PC-3 (cell line): ENCODE measurements at regions not wholly inside any gene's neighbourhood (a gene's known extent, or its start where the extent isn't known, plus 50 kb on each side); places are given as distances from the start of the nearest gene placed in this dataset.

Experiments
- ATAC-seq: fragments of 200-7000 bp; cut with Tn5 transposase; 2 replicates; pipeline ENCODE4 v1.9.1; 2020; ENCODE audit warnings: mild to moderate bottlenecking, moderate library complexity
- BruUV-seq: library from RNA; stranded (reverse); fragments of 400-500 nt; replicated peaks from 2 replicates; lab custom pipeline; 2021; lab: Mats Ljungman, UMichigan
- CTCF ChIA-PET: fragments of 300-600 bp; sonication (Branson Sonifier 250); formaldehyde crosslinking; loops from one replicate; lab custom pipeline; 2022; ENCODE audit warnings: antibody characterized with exemption; lab: Charles Lee
- POLR2A ChIA-PET: fragments of 300-600 bp; sonication (Branson Sonifier 250); formaldehyde crosslinking; loops from one replicate; lab custom pipeline; 2022; ENCODE audit warnings: antibody characterized with exemption; ENCODE audit not compliant: unreplicated experiment; lab: Charles Lee
- DNase-seq: peaks from one replicate; pipeline ENCODE4 v3.0.0-alpha.2; 2015
- H2AFZ ChIP-seq: fragments of 300-600 bp; sonication (generic); 2 replicates; pipeline ENCODE4 v1.6.0; 2016; ENCODE audit warnings: antibody characterized with exemption, low read length
- H3F3A ChIP-seq: fragments of 300-600 bp; sonication (generic); one replicate; pipeline ENCODE4 v1.6.0; 2017; ENCODE audit warnings: antibody characterized with exemption, low read length, control low read depth, mild to moderate bottlenecking; ENCODE audit not compliant: unreplicated experiment
- H3K27ac ChIP-seq: fragments of 300-600 bp; sonication (generic); 2 replicates; pipeline ENCODE4 v1.5.1; 2016; ENCODE audit warnings: mild to moderate bottlenecking, low read length
- H3K27me3 ChIP-seq: fragments of 300-600 bp; sonication (generic); 2 replicates; pipeline ENCODE4 v1.6.1; 2016; ENCODE audit warnings: low read length, mixed read lengths
- H3K36me3 ChIP-seq: fragments of 300-600 bp; sonication (generic); 2 replicates; pipeline ENCODE4 v1.6.1; 2016; ENCODE audit warnings: low read depth, mixed run types, low read length, mixed read lengths
- H3K4me1 ChIP-seq: fragments of 300-600 bp; sonication (generic); 2 replicates; pipeline ENCODE4 v1.5.1; 2016; ENCODE audit warnings: low read length; ENCODE audit not compliant: insufficient read depth
- H3K4me2 ChIP-seq: fragments of 300-600 bp; sonication (generic); 2 replicates; pipeline ENCODE4 v1.6.0; 2016; ENCODE audit warnings: low read length
- H3K4me3 ChIP-seq: fragments of 300-600 bp; sonication (generic); 2 replicates; pipeline ENCODE4 v1.5.1; 2016; ENCODE audit warnings: mild to moderate bottlenecking, low read length, mixed read lengths
- H3K79me2 ChIP-seq: fragments of 300-600 bp; sonication (generic); 2 replicates; pipeline ENCODE4 v1.6.1; 2017; ENCODE audit warnings: low read length, mixed read lengths
- H3K9ac ChIP-seq: fragments of 300-600 bp; sonication (generic); 2 replicates; pipeline ENCODE4 v1.6.0; 2016; ENCODE audit warnings: mild to moderate bottlenecking, low read length
- H3K9me2 ChIP-seq: fragments of 300-600 bp; sonication (generic); replicated peaks from 2 replicates; pipeline ENCODE4 v1.6.1; 2016; ENCODE audit warnings: mixed run types, low read length, mixed read lengths
- H3K9me3 ChIP-seq: fragments of 300-600 bp; sonication (generic); 2 replicates; pipeline ENCODE4 v1.6.1; 2016; ENCODE audit warnings: low read length, mixed read lengths
- H4K20me1 ChIP-seq: fragments of 300-600 bp; sonication (generic); 2 replicates; pipeline ENCODE4 v1.6.1; 2016; ENCODE audit warnings: low read length, mixed read lengths
- EZH2 ChIP-seq: fragments of 300-600 bp; sonication (generic); IDR thresholded peaks from one replicate; pipeline ENCODE4 v1.6.1; 2017; ENCODE audit warnings: antibody characterized with exemption, mild to moderate bottlenecking, low read length; ENCODE audit not compliant: unreplicated experiment
- EZH2phosphoT487 ChIP-seq: fragments of 300-600 bp; sonication (generic); IDR thresholded peaks from 2 replicates; pipeline ENCODE4 v1.6.1; 2018; ENCODE audit warnings: mild to moderate bottlenecking, antibody characterized with exemption, low read length, borderline replicate concordance
- intact Hi-C: fragments of 100-400 bp; cut with micrococcal nuclease; formaldehyde crosslinking; loops from 2 replicates; pipeline ENCODE4 v1.9.0; 2023
- TF ChIP-seq, protein P1 (sequence below): fragments of 300-600 bp; sonication (generic); conservative IDR thresholded peaks from 2 replicates; pipeline ENCODE4 v1.5.1; 2017; ENCODE audit warnings: antibody characterized with exemption, low read depth, mild to moderate bottlenecking, low read length

DNA sequence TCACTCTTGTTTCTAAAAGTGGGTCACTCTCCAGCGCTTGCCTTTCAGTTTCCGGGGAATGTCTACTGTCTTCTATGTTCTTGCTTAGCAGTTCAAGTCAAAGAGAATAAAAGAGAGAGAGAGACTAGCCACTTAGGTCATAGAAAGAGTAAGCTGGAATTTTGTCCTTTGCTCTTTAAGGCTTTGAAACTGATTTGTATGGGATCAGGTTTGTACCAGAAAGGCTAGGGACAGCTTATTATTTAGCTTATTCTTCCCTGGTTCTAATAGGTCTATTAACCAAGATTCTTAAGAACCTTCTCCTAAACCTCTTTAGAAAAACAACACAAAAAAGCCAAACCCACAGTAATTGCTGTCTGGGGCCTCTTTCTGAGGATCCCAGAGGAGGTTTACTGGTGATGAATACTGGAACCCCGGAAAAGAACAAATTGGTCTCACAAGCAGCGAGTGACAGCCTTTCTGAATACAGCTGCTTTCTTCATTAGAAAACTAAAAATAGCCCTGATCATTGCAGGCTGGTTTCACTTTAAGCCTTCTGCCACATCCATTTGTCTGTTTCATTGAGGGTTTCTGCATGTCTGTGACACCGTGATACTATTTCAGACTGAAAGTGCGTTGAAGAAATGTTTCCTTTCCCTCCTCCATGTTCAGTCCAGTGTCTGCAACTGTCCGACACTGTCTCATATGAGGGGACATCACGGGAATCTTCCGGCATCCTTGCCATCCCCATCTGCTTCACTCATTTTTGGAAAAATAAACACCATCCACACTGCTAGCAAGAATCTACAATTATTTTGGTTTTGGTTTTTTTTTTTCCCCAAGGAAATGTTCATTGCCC lies 75.1 kb upstream of the ATXN1 start:
- TF ChIP-seq EZH2 (no peak), EZH2phosphoT487 (no peak)
- TF ChIP-seq, protein P1, sequence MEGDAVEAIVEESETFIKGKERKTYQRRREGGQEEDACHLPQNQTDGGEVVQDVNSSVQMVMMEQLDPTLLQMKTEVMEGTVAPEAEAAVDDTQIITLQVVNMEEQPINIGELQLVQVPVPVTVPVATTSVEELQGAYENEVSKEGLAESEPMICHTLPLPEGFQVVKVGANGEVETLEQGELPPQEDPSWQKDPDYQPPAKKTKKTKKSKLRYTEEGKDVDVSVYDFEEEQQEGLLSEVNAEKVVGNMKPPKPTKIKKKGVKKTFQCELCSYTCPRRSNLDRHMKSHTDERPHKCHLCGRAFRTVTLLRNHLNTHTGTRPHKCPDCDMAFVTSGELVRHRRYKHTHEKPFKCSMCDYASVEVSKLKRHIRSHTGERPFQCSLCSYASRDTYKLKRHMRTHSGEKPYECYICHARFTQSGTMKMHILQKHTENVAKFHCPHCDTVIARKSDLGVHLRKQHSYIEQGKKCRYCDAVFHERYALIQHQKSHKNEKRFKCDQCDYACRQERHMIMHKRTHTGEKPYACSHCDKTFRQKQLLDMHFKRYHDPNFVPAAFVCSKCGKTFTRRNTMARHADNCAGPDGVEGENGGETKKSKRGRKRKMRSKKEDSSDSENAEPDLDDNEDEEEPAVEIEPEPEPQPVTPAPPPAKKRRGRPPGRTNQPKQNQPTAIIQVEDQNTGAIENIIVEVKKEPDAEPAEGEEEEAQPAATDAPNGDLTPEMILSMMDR = no peak
- no peak overlapping the region; the same call in 1 of the 2 replicates for H2AFZ ChIP-seq
- no peak overlapping the region for H3K9ac ChIP-seq
- intact Hi-C loops = no loop called here
- no peak for DNase-seq
- H3K4me1 ChIP-seq = no peaks in the 10 kb centered on the region
- ChIA-PET POLR2A (no interaction called here), CTCF (no interaction called here)
- no TSS peak for BruUV-seq
- no peaks in the 10 kb centered on the region for H4K20me1 ChIP-seq
- no peaks in the 10 kb centered on the region for H3F3A ChIP-seq
- no peaks in the 10 kb centered on the region for H3K27me3 ChIP-seq
- no peak overlapping the region for H3K27ac ChIP-seq
- H3K4me3 ChIP-seq = no peak overlapping the region
- no peaks in the 10 kb centered on the region for H3K36me3 ChIP-seq
- H3K9me3 ChIP-seq = no peaks in the 10 kb centered on the region
- H3K79me2 ChIP-seq = no peaks in the 10 kb centered on the region
- no peaks in the 10 kb centered on the region for H3K9me2 ChIP-seq
- H3K4me2 ChIP-seq = no peak overlapping the region
- ATAC-seq = no peak

DNA sequence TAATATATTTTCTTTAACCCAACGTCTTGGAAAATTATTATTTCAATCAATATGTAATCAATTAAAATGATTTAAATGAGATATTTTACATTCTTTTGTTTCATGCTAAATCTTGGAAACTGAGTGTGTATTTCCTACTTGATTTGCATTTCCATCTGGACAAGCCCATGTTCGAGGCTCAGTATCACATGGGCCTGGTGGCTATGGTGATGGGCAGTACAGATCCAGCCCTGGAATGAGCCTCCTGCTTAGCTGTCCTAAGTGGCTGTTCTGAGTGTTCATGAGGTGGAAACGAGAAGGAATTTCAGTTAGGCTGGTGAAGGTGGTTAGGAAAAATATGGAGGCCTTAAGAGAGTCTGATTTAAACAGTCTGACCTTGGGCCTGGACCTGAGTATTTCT lies 73.0 kb upstream of the ATXN1 start:
- BruUV-seq = no TSS peak
- ATAC-seq = no peak
- Histone ChIP-seq H3K9ac (no peak overlapping the region), H3K27ac (no peak overlapping the region), H4K20me1 (no peaks in the 10 kb centered on the region), H3K79me2 (no peaks in the 10 kb centered on the region), H3K4me2 (no peak overlapping the region), H3K9me3 (no peaks in the 10 kb centered on the region), H2AFZ (no peak overlapping the region), H3K4me1 (no peaks in the 10 kb centered on the region), H3K27me3 (no peaks in the 10 kb centered on the region), H3K9me2 (no peaks in the 10 kb centered on the region), H3K4me3 (no peak overlapping the region), H3K36me3 (no peaks in the 10 kb centered on the region), H3F3A (no peaks in the 10 kb centered on the region)
- POLR2A ChIA-PET = no interaction called here
- TF ChIP-seq EZH2 (no peak), EZH2phosphoT487 (no peak)
- TF ChIP-seq, protein P1 = no peak
- no peak for DNase-seq
- CTCF ChIA-PET = no interaction called here
- intact Hi-C loops = no loop called here

DNA sequence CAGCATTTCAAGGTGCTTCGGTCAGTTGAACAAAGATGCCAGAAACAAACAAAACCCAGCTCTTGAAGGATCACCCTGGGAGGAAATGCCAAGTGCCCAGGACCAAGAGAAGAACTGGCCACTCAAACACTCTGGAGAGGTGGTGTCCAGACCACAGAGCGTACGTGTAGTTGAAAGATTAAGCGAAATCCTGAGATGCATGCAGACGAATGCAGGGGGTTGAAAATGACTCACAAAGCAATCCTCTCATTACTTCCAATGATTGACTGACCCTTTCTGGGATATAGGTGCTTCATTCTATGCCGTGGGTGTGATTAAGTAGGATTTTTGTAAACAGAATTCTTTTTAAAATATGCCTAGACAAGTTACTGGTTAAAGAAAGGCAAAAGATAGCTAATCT lies 71.5 kb upstream of the ATXN1 start:
- H3K4me3 ChIP-seq = no peak overlapping the region
- H3K27me3 ChIP-seq = no peaks in the 10 kb centered on the region
- H3F3A ChIP-seq = no peaks in the 10 kb centered on the region
- H3K4me1 ChIP-seq = no peaks in the 10 kb centered on the region
- H4K20me1 ChIP-seq = no peaks in the 10 kb centered on the region
- no peak overlapping the region for H2AFZ ChIP-seq
- ATAC-seq = no peak
- no peaks in the 10 kb centered on the region for H3K36me3 ChIP-seq
- ChIA-PET POLR2A (no interaction called here), CTCF (no interaction called here)
- H3K9me2 ChIP-seq = no peaks in the 10 kb centered on the region
- BruUV-seq = no TSS peak
- intact Hi-C loops = no loop called here
- H3K4me2 ChIP-seq = no peak overlapping the region
- no peaks in the 10 kb centered on the region for H3K9me3 ChIP-seq
- no peaks in the 10 kb centered on the region for H3K79me2 ChIP-seq
- H3K9ac ChIP-seq = no peak overlapping the region
- DNase-seq = no peak
- H3K27ac ChIP-seq = no peak overlapping the region
- TF ChIP-seq EZH2 (no peak), EZH2phosphoT487 (no peak)
- TF ChIP-seq, protein P1 = no peak
